ENCODE measurements at regions not wholly inside any gene's neighbourhood (a gene's known extent, or its start where the extent isn't known, plus 50 kb on each side); places are given as distances from the start of the nearest gene placed in this dataset.

DNA sequence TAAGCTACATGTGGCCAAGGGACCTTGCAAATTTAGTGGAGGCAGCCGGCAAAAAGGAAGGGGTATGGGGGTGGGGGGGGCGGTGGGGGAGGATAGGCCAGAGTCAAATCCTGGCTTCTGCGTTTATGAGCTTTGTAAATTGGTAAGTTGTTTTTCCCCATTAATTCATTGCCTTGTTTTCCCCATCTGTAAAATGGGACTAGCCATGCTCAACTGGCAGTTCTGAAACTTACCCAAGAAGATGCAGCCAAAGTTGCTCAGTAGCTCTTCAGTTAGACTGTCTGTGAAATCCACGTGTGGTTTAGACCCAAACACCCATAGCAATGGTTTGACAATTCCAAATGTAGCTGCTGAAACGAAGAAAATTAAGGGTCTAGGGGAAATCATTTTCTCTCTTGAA lies 52.3 kb upstream of the FAM89A start:
- TF ChIP-seq, protein P1, sequence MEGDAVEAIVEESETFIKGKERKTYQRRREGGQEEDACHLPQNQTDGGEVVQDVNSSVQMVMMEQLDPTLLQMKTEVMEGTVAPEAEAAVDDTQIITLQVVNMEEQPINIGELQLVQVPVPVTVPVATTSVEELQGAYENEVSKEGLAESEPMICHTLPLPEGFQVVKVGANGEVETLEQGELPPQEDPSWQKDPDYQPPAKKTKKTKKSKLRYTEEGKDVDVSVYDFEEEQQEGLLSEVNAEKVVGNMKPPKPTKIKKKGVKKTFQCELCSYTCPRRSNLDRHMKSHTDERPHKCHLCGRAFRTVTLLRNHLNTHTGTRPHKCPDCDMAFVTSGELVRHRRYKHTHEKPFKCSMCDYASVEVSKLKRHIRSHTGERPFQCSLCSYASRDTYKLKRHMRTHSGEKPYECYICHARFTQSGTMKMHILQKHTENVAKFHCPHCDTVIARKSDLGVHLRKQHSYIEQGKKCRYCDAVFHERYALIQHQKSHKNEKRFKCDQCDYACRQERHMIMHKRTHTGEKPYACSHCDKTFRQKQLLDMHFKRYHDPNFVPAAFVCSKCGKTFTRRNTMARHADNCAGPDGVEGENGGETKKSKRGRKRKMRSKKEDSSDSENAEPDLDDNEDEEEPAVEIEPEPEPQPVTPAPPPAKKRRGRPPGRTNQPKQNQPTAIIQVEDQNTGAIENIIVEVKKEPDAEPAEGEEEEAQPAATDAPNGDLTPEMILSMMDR (conservative IDR thresholded peaks at IDR 0.05): no peak
- no peak for TF ChIP-seq ZFX (IDR thresholded peaks at IDR 0.05)

Data from C4-2B (cell line).